ENCODE measurements at regions not wholly inside any gene's neighbourhood (a gene's known extent, or its start where the extent isn't known, plus 50 kb on each side); places are given as distances from the start of the nearest gene placed in this dataset.

DNA sequence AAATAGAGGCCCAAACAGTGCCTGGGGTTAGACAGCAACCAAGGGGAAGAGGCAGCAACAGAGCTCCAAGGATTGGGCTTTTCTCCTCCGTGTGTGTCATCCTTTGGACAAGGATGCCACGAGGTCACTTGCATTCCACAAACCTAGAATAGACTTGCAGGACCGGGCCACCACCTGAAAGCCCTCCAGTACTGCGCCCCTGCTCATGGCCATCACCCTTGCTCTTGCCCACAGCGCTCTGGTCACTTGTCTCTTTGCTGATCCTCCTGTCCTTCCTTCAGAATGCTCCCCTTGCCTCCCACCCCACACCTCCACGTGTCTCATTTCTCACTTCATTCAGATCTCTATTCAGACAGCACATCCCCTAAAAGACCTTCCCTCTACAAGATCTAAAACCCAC, 247.4 kb downstream of the MATN1 start:
- Mint-ChIP-seq H3K36me3 (ENCODE audit: low read depth) (peaks cover 3% of the 10 kb centered on the region), H3K27me3 (ENCODE audit: low read depth) (peaks cover 6% of the 10 kb centered on the region), H3K4me3 (ENCODE audit: unreplicated experiment) (no peak overlapping the region), H3K27ac (ENCODE audit: unreplicated experiment) (no peak overlapping the region), H3K9me3 (ENCODE audit: low read depth) (peaks cover 11% of the 10 kb centered on the region), H3K4me1 (ENCODE audit: low read depth) (no peaks in the 10 kb centered on the region)
- TF ChIP-seq, protein P1, sequence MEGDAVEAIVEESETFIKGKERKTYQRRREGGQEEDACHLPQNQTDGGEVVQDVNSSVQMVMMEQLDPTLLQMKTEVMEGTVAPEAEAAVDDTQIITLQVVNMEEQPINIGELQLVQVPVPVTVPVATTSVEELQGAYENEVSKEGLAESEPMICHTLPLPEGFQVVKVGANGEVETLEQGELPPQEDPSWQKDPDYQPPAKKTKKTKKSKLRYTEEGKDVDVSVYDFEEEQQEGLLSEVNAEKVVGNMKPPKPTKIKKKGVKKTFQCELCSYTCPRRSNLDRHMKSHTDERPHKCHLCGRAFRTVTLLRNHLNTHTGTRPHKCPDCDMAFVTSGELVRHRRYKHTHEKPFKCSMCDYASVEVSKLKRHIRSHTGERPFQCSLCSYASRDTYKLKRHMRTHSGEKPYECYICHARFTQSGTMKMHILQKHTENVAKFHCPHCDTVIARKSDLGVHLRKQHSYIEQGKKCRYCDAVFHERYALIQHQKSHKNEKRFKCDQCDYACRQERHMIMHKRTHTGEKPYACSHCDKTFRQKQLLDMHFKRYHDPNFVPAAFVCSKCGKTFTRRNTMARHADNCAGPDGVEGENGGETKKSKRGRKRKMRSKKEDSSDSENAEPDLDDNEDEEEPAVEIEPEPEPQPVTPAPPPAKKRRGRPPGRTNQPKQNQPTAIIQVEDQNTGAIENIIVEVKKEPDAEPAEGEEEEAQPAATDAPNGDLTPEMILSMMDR (IDR thresholded peaks at IDR 0.05) = no peak
- DNase-seq (ENCODE audit: low spot score) = no peak

DNA sequence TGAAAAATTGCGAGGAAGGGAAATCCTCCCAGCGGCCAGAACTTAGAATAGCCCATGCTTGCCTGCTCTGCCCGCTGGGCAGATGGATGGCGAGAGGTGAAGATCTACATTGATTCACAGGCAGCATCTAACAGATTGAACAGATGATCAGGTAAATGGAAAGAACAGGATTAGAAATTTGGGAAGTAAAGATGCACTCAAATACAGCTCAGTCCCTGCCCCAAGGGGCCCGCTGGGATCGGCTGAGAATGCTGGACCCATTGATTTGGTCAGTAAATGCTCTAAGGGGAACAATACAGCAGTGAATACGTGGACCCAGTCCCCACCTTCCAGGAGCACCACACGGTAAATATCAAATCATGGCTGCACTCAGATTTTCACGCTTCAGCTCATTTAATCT, 248.2 kb downstream of the MATN1 start:
- Mint-ChIP-seq H3K36me3 (ENCODE audit: low read depth) (no peaks in the 10 kb centered on the region), H3K27ac (ENCODE audit: unreplicated experiment) (no peak overlapping the region), H3K9me3 (ENCODE audit: low read depth) (peaks cover 6% of the 10 kb centered on the region), H3K27me3 (ENCODE audit: low read depth) (peaks cover 6% of the 10 kb centered on the region), H3K4me3 (ENCODE audit: unreplicated experiment) (no peak overlapping the region), H3K4me1 (ENCODE audit: low read depth) (no peaks in the 10 kb centered on the region)
- TF ChIP-seq, protein P1 (IDR thresholded peaks at IDR 0.05) = no peak
- no peak for DNase-seq (ENCODE audit: low spot score)

DNA sequence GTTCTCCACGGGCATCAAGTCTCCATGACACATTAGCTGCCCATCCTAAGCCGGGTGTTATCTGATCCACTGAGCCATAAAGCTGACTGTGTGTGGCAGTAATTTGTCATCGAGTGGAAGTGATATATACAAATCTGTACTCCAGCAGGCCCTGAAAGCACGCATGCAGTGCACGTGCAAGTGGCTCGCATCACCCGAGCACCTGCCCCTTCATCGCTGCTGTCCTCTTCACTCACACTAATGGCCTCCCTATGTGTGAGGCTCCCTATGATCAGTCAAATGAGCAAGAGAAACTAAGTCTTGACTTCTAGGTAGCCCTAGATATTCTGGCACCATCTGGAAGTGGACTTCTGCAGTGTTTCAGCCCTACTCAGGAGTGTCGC, 248.6 kb downstream of the MATN1 start:
- Mint-ChIP-seq H3K27ac (ENCODE audit: unreplicated experiment) (no peak overlapping the region), H3K36me3 (ENCODE audit: low read depth) (no peaks in the 10 kb centered on the region), H3K27me3 (ENCODE audit: low read depth) (peaks cover 6% of the 10 kb centered on the region), H3K9me3 (ENCODE audit: low read depth) (peaks cover 3% of the 10 kb centered on the region), H3K4me1 (ENCODE audit: low read depth) (no peaks in the 10 kb centered on the region), H3K4me3 (ENCODE audit: unreplicated experiment) (no peak overlapping the region)
- TF ChIP-seq, protein P1 (IDR thresholded peaks at IDR 0.05) = no peak
- no peak for DNase-seq (ENCODE audit: low spot score)

DNA sequence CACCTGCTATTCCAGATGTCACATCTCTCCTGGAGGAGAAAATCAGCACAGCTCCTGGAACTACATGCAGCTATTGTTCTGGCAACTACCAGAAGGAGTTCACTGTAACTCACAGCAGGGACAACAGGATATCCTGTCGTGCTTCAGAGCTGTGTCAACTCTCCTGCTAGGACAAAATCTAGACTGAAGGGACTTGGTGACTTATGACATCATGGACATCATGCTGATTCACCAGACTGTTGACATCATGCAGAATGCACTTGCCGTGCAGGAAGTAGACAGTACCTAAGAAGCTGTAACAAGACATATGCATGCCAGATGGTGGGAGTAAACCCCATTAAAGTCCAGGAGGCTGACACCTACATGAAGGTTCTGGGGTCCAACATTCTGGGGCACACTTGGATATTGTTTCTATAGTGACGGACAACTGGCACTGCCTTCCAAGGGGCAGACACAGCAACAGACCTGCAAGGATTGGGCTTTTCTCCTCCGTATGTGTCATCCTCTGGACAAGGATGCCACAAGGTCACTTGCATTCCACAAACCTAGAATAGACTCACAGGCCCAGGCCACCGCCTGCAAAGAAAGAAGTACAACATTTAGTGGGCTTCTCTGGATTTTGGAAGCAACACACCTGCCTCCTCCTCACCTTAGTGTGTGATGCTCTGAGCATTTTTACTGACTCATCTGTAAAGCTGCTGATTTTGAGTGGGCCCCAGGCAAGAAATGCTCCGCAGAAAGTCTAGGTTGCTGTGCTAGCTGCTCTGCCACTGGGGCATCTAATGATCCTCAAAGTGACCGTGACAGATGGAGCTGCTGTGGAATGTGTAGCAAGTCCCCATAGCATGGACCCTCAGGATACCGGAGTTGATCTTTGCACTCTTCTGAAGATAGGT, 249.2 kb downstream of the MATN1 start:
- H3K36me3 Mint-ChIP-seq (ENCODE audit: low read depth) = no peaks in the 10 kb centered on the region
- no peak for DNase-seq (ENCODE audit: low spot score)
- H3K9me3 Mint-ChIP-seq (ENCODE audit: low read depth) = no peaks in the 10 kb centered on the region
- H3K4me3 Mint-ChIP-seq (ENCODE audit: unreplicated experiment) = no peak overlapping the region
- TF ChIP-seq, protein P1 (IDR thresholded peaks at IDR 0.05) = no peak
- no peaks in the 10 kb centered on the region for H3K4me1 Mint-ChIP-seq (ENCODE audit: low read depth)
- no peak overlapping the region for H3K27ac Mint-ChIP-seq (ENCODE audit: unreplicated experiment)
- peaks cover 6% of the 10 kb centered on the region for H3K27me3 Mint-ChIP-seq (ENCODE audit: low read depth)

DNA sequence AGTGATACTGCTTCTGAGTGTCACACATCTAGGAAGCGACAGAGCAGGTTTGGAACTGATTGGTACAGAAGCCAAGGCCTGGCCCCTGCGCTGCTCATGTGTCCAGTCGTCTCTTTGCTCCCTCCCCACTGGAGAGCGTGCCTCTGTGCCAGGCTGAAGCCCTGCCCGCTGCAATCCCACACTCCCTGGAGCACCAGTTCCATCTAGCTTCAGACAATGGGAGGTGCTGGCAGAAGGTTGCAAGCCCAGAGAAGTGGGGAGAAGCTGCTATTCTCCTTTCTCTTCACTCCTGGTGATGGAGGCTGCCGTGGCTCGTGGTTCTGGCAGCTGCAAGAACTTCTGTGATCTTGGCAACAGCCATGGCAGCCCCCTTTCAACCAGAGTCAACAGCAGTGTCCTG, 250.9 kb downstream of the MATN1 start:
- Mint-ChIP-seq H3K4me3 (ENCODE audit: unreplicated experiment) (no peak overlapping the region), H3K27ac (ENCODE audit: unreplicated experiment) (no peak overlapping the region), H3K27me3 (ENCODE audit: low read depth) (peaks cover 6% of the 10 kb centered on the region), H3K9me3 (ENCODE audit: low read depth) (no peaks in the 10 kb centered on the region), H3K36me3 (ENCODE audit: low read depth) (no peaks in the 10 kb centered on the region), H3K4me1 (ENCODE audit: low read depth) (no peaks in the 10 kb centered on the region)
- DNase-seq (ENCODE audit: low spot score) = no peak
- TF ChIP-seq, protein P1 (IDR thresholded peaks at IDR 0.05) = no peak
